Stimulated activated CD4-positive, alpha-beta T cell treated with anti-CD3 and anti-CD28 coated beads, Interleukin-15, amount 100 ng/mL, for 1 hour (primary cell): ENCODE measurements at regions not wholly inside any gene's neighbourhood (a gene's known extent, or its start where the extent isn't known, plus 50 kb on each side); places are given as distances from the start of the nearest gene placed in this dataset.

Experiments
- DNase-seq, 2 donors: peaks; one replicate each; pipeline ENCODE4 v3.0.0-alpha.2; 2020; ENCODE audit warnings: low read depth in 1 of 2, low spot score in 1 of 2

DNA sequence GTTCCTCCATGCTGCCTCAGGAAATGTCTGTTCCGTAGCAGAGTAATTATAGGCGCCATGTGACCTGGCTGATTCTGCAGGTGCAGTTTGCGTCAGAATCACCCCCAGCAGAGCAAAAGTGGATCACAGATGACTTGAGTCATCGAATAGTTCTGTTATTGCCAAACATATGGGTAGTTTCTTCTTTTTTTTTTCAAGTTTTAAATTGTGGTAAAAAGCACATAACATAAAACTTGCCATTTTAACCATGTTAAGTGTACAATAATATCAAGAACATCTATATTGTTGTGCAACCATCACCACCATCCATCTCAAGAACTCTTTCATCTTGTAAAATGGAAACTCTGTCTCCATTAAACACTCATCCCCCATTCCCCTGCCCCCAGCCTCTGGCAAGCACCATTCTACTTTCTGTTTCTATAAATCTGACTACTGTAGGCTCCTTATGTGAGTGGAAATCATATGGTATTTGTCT, 177.7 kb upstream of the TWIST2 start:
- DNase-seq: no peak

- no peak for DNase-seq
Measured at GRCh38 chr2:238682536-238682935, 165.3 kb upstream of the TWIST2 start.

GRCh38 chr2:238684362-238685326, 163.2 kb upstream of the TWIST2 start:
- no peak for DNase-seq

DNA sequence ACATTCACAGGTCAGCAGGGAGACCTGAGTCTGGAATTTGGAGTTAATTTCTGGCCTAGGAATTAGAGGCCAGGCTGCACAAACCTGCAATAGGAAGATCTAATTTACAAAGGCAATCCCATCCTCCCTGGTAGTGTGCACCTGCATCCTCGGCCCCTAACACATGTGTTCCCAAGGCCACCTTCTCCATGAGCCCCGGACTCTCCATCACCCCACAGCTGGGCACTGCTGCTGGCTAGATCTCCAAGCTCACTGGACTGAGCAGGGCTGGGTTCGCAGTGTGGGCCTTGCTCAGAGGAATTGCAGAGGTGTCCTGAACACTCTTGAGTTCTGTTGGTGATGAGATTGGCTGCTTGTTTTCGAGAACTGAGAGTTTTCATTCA, 162.6 kb upstream of the TWIST2 start:
- DNase-seq: no peak

GRCh38 chr2:238685713-238686112, 162.2 kb upstream of the TWIST2 start:
- DNase-seq: no peak

DNA sequence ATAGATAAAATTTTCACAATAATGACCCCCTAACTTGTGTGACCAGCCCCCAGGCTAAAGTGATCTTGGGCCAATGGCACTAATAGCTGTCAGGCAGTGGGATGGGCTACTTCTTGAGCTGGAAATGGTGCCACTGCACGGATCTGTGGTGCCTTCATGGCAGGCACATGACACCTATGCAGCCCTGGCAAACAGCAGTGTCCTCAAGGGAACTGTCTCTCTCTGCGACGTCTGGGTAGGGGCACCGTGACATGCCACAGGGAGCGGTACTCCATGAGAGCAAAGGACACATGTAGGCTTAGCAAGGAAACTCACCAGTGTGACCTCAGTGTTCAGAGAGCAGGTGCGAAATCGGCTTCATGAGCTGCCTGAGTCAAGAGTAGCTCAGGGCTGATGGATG, 161.7 kb upstream of the TWIST2 start:
- DNase-seq: no peak

DNA sequence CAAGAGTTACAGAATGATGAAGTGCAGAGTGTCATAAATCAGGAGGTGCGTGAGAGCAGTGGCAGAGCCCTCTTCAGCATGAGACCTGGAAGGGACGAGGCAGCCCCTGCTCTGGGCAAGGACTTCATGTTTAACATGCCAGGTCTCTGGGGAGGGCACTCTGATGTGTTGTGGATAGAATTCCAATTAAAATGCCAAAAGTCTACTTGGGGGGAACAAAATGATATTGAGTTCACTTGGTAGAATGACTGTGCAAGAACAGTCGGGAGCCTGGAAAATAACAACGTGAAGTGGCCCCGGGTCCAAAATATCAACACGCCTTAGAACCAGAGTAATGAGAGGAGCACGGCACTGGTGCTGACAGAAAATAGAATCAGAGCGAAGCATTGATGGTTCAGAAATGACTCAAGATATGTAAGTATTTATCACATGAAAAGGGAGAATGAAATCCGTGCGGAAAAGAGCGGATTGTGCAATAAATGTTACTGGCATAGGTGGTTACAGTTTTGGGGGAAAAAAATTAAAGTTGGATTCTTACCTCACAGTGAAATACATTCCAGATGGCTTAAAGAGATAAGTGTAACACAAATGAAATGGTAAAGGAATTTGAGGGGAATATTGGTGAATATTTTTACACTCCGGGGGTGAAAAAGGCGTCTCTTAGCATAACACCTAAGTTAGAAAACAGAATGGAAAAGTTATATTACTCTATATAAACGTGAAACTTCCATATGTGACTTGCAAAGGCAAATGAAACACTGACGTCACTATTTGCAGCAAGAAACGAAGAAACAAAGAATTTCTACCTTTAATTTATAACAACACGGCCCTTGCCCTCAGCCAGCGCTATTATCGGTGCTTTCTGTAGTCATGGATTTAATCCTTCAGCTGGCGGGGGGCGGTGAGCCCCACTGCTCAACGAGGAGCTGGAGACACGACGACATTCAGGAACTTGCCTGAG, 159.4 kb upstream of the TWIST2 start:
- no peak for DNase-seq

DNA sequence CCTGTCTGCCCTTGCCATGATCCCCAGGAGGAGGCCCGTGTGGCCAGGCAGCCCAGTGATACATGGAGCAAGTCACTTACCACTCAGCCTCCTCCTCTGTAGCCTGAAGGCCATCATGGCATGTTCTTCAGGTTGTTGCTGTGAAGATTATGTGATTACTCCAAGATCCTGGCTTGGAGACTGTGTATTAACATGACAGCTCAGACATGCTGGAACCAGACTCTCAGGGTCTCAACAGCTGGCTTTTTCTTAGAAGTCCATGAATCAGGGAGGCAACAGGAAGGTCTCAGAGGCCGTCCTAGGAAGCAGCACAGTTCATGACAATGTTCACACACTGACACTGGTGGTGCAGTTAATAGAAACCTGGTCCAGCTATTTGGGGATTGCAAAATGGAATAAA, 158.6 kb upstream of the TWIST2 start:
- no peak for DNase-seq

- DNase-seq: no peak
Measured at GRCh38 chr2:238689871-238690389, 158.0 kb upstream of the TWIST2 start.

GRCh38 chr2:238690511-238690910, 157.4 kb upstream of the TWIST2 start:
- DNase-seq: no peak

DNA sequence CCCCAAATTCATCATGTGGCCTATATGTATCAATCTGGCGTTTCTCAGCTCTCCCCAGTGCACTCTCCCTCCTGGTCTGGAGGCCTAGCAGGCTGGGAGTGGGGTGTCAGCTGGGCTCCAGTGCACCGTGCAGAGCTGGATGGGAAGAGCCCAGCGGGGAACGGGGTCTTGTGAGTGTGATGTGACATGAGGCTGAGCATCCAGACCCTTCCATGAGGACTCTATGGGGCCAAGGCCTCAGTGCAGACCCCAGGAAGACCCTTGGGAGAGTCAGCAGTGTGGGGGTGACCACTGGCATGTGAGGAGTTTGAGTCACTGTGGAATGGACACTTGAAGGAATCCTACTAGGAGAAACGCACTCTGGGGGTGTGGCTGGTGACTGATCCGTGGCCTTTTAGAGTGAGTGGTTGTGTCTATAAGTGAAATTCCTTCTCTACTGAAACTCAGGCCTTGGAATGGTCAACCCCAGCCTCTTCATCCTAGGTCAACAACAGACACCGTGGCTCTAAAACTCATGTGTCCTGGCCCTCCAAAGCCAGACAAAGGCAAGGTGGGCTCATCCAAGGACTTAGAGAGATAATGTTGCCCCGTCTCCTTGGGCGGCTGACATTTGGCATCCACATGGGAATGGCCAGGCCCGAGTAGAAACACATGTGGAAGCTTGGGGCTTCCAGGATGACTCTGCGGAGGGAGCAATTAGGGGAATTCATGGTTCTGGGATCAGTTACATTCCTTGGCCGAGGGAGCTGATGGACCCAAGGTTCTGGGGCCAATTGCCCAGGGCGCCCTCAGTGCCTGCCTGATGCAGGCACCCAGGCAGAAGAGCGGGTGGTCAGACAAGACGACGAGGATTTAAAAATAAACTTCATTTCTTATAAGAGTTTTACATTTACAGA, 156.0 kb upstream of the TWIST2 start:
- DNase-seq: no peak

DNA sequence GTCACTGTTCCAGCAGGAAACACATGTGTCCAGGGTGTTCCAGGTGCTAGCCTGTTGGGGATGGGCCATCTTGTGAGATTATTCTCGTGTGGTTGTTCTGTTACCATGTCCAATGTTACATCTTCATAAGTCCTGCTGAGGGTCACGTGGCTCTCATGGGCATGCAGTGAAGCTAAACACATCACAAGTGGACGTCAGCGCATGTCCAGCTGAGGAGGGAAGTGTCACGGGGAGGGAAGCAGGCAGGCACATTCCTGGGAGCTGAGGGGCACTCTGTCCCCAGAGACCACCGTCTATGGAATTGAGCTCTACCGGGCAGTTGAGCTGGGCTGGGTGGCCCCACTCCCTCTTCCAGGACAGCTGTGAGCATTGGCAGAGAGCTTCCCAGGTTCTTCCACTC, 155.3 kb upstream of the TWIST2 start:
- no peak for DNase-seq

GRCh38 chr2:238693337-238694093, 154.4 kb upstream of the TWIST2 start:
- DNase-seq: no peak

- DNase-seq: no peak
Measured at GRCh38 chr2:238694136-238694755, 153.6 kb upstream of the TWIST2 start.

- DNase-seq: no peak
Measured at GRCh38 chr2:238694922-238695321, 153.0 kb upstream of the TWIST2 start.

DNA sequence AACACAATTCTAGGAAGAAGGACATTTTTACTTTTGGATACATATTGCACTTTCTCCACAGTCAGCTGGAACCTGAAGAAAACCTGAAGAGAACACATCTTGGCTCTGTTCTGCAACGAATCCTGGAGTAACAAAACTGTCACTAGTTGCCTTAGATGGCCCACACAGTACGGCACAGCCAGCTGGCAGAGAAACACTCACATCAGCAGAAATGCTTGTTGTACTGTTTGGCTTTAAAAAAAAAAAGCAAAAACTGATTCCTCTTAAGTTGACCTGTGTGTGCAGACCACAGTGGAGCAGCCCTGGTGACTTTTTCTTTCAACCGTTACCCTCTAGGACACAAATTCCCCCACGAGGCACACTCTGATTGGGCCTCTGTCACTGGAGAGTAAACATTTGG, 152.3 kb upstream of the TWIST2 start:
- no peak for DNase-seq

- DNase-seq: no peak
Measured at GRCh38 chr2:238696331-238696730, 151.6 kb upstream of the TWIST2 start.

DNA sequence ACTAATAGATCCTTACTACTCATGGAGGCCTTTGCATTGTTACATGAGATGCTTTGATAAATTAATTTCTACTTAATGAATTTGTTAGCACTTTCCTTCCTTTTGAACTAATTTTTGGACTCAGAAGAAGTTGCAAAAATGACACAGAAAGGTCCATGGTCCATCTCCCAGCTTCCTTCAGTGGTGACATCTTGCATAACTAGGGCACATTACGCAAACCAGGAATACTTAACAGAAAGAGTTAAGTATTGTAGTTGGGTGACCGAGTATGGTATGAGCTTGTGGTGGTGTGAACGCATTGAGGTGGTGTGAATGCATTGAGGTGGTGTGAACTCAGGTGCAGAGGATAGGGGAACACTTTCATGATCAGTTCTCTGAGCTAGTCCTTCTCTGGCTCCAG, 151.1 kb upstream of the TWIST2 start:
- DNase-seq: no peak
